Hepatocyte (in vitro differentiated cells): ENCODE measurements at regions not wholly inside any gene's neighbourhood (a gene's known extent, or its start where the extent isn't known, plus 50 kb on each side); places are given as distances from the start of the nearest gene placed in this dataset.

Source experiments
- DNase-seq: peaks from one replicate; pipeline ENCODE4 v3.0.0-alpha.2; 2016; ENCODE audit warnings: low spot score
- H2AFZ ChIP-seq: fragments of 200-600 bp; sonication (generic); 2 replicates; pipeline ENCODE4 v1.6.0; 2016; ENCODE audit warnings: antibody characterized with exemption, mild to moderate bottlenecking
- H3K27ac ChIP-seq: fragments of 200-600 bp; sonication (generic); 2 replicates; pipeline ENCODE4 v1.5.1; 2016; ENCODE audit warnings: mild to moderate bottlenecking
- H3K27me3 ChIP-seq: fragments of 200-600 bp; sonication (generic); 2 replicates; pipeline ENCODE4 v1.6.1; 2016
- H3K36me3 ChIP-seq: fragments of 200-600 bp; sonication (generic); replicated peaks from 2 replicates; pipeline ENCODE4 v1.5.1; 2016; ENCODE audit warnings: low read depth; ENCODE audit not compliant: insufficient read depth
- H3K4me1 ChIP-seq: fragments of 200-600 bp; sonication (generic); 2 replicates; pipeline ENCODE4 v1.5.1; 2016; ENCODE audit warnings: mild to moderate bottlenecking, moderate library complexity; ENCODE audit not compliant: insufficient read depth
- H3K4me2 ChIP-seq: fragments of 200-600 bp; sonication (generic); 2 replicates; pipeline ENCODE4 v1.6.0; 2016
- H3K4me3 ChIP-seq: fragments of 200-600 bp; sonication (generic); 2 replicates; pipeline ENCODE4 v1.5.1; 2016; ENCODE audit warnings: mild to moderate bottlenecking
- H3K79me2 ChIP-seq: fragments of 200-600 bp; sonication (generic); 2 replicates; pipeline ENCODE4 v1.6.0; 2017; ENCODE audit warnings: mild to moderate bottlenecking
- H3K9me2 ChIP-seq: fragments of 200-600 bp; sonication (generic); replicated peaks from 2 replicates; pipeline ENCODE4 v1.6.0; 2017; ENCODE audit warnings: mild to moderate bottlenecking; ENCODE audit not compliant: insufficient read depth
- H3K9me3 ChIP-seq: fragments of 200-600 bp; sonication (generic); 2 replicates; pipeline ENCODE4 v1.5.1; 2016; ENCODE audit warnings: low read depth, mild to moderate bottlenecking
- H4K20me1 ChIP-seq: fragments of 200-600 bp; sonication (generic); 2 replicates; pipeline ENCODE4 v1.6.0; 2016; ENCODE audit warnings: mild to moderate bottlenecking; ENCODE audit not compliant: insufficient read depth, poor library complexity, severe bottlenecking
- CTCF ChIP-seq: fragments of 200-600 bp; sonication (generic); IDR thresholded peaks from 2 replicates; pipeline ENCODE4 v1.5.1; 2016; ENCODE audit warnings: antibody characterized with exemption, mild to moderate bottlenecking; ENCODE audit not compliant: poor library complexity
- EZH2 ChIP-seq: fragments of 200-600 bp; sonication (generic); IDR thresholded peaks from 2 replicates; pipeline ENCODE4 v1.6.1; 2016; ENCODE audit warnings: antibody characterized with exemption, mild to moderate bottlenecking, borderline replicate concordance
- EZH2phosphoT487 ChIP-seq: fragments of 200-600 bp; sonication (generic); IDR thresholded peaks from one replicate; pipeline ENCODE4 v1.6.1; 2018; ENCODE audit warnings: antibody characterized with exemption, mild to moderate bottlenecking, low read depth, moderate library complexity; ENCODE audit not compliant: unreplicated experiment, severe bottlenecking
- WGBS: methylation state at CpG from one replicate; pipeline ENCODE4 v1.1.6; 2016; ENCODE audit warnings: low lambda C conversion rate; ENCODE audit errors: missing lambda C conversion rate; 5-methylcytosine and 5-hydroxymethylcytosine counted together

GRCh38 chr2:23246992-23247683 is 137.8 kb upstream of the KLHL29 start:
- no peak overlapping the region for H2AFZ ChIP-seq
- no peak overlapping the region for H3K4me3 ChIP-seq
- 55% methylated on average over 4 of the region's 4 CpGs for WGBS
- H3K4me1 ChIP-seq, result peaks cover 4% of the 10 kb centered on the region
- H4K20me1 ChIP-seq, result no peaks in the 10 kb centered on the region
- TF ChIP-seq EZH2phosphoT487, result no peak
- TF ChIP-seq EZH2, result no peak
- TF ChIP-seq CTCF, result no peak
- H3K79me2 ChIP-seq, result no peaks in the 10 kb centered on the region
- H3K27ac ChIP-seq, result no peak overlapping the region
- no peak for DNase-seq
- H3K9me2 ChIP-seq, result no peaks in the 10 kb centered on the region
- H3K4me2 ChIP-seq, result no peak overlapping the region
- H3K36me3 ChIP-seq, result no peaks in the 10 kb centered on the region
- no peaks in the 10 kb centered on the region for H3K27me3 ChIP-seq
- H3K9me3 ChIP-seq, result no peaks in the 10 kb centered on the region

GRCh38 chr2:23248667-23249066 is 136.3 kb upstream of the KLHL29 start:
- Histone ChIP-seq H3K36me3 (no peaks in the 10 kb centered on the region), H3K27me3 (no peaks in the 10 kb centered on the region), H3K9me3 (no peaks in the 10 kb centered on the region), H3K9me2 (no peaks in the 10 kb centered on the region), H3K27ac (no peak overlapping the region), H3K4me1 (no peaks in the 10 kb centered on the region), H3K4me2 (no peak overlapping the region), H3K4me3 (no peak overlapping the region), H4K20me1 (no peaks in the 10 kb centered on the region), H2AFZ (no peak overlapping the region), H3K79me2 (no peaks in the 10 kb centered on the region)
- WGBS, result 91% methylated on average over 1 of the region's 1 CpG
- no peak for TF ChIP-seq EZH2phosphoT487
- no peak for TF ChIP-seq CTCF
- DNase-seq, result no peak

- Histone ChIP-seq H2AFZ (no peak overlapping the region), H4K20me1 (no peaks in the 10 kb centered on the region), H3K4me2 (no peak overlapping the region), H3K4me3 (no peak overlapping the region), H3K4me1 (no peaks in the 10 kb centered on the region), H3K27ac (no peak overlapping the region), H3K9me3 (no peaks in the 10 kb centered on the region), H3K27me3 (no peaks in the 10 kb centered on the region), H3K9me2 (no peaks in the 10 kb centered on the region), H3K79me2 (no peaks in the 10 kb centered on the region), H3K36me3 (no peaks in the 10 kb centered on the region)
- WGBS, result 93% methylated on average over 5 of the region's 5 CpGs
- DNase-seq, result no peak
- TF ChIP-seq EZH2phosphoT487 (no peak), CTCF (no peak), EZH2 (no peak)
Measured at GRCh38 chr2:23249348-23249747, 135.6 kb upstream of the KLHL29 start.
